GM13977 (cell line): ENCODE measurements at regions not wholly inside any gene's neighbourhood (a gene's known extent, or its start where the extent isn't known, plus 50 kb on each side); places are given as distances from the start of the nearest gene placed in this dataset.

Experiments
- DNase-seq: peaks from one replicate; pipeline ENCODE4 v3.0.0; 2012; ENCODE audit warnings: low spot score
- CTCF ChIP-seq: IDR thresholded peaks from 2 replicates; pipeline ENCODE4 v1.5.1; 2012; ENCODE audit warnings: mild to moderate bottlenecking, control low read depth; ENCODE audit not compliant: insufficient read depth; ENCODE audit errors: extremely low read depth, missing control alignments
- in situ Hi-C: fragments of 300-500 bp; cut with MboI; formaldehyde crosslinking; loops from one replicate; pipeline ENCODE4 v1.12.0; 2022; ENCODE audit warnings: low sequenced_read_pairs, low pct_unique_long_range_greater_than_20kb, mixed read lengths, inconsistent platforms; ENCODE audit not compliant: unreplicated experiment

DNA sequence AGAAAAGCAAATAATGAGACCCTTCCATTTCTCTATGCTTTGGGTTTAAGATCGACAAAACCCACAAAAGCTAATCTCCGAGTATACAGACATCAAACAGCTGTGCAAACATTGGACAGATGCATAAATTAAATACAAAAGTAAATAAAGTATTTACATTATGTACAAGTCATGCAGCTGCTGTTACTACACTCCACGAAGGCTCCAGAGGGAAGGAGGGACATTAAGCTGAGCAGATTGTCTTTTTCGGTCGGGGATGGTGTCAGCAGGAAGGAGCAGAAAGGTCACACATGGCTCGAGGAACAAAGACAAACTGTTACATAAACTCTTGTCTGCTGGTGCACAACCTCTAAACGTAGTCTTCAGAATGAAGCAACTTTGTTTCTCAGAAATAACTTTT is 88.8 kb upstream of the BARX2 start:
- no peak for DNase-seq
- TF ChIP-seq CTCF = no peak
- in situ Hi-C loops = no loop called here

GRCh38 chr11:129285402-129285786 is 90.3 kb upstream of the BARX2 start:
- no peak for TF ChIP-seq CTCF
- in situ Hi-C loops = no loop called here
- no peak for DNase-seq

- in situ Hi-C loops = no loop called here
- no peak for TF ChIP-seq CTCF
- DNase-seq = no peak
Measured at GRCh38 chr11:129283141-129283540, 91.0 kb upstream of the ARHGAP32 start.

DNA sequence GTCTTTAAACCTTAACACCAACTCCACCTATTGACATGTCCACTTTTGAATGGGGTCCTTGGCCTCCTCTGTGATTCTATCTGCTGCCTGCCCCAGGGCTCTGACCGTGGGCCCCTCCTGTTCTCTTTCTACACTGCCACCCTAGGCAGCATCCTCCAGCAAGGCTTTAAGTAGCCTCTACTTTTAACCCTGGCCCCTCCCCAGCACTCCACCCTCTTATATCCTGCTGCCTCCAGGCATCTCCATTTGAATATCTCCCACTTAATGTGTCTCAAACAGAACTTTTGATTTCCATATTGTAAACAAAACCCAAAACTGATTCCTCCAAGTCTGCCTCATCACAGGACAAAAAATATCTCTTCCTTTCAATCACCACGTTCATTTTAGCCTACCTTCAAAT is 90.5 kb upstream of the ARHGAP32 start:
- no peak for TF ChIP-seq CTCF
- no peak for DNase-seq
- in situ Hi-C loops = no loop called here

GRCh38 chr11:129281471-129282415 is 89.6 kb upstream of the ARHGAP32 start:
- in situ Hi-C loops = no loop called here
- TF ChIP-seq CTCF = no peak
- DNase-seq = no peak

DNA sequence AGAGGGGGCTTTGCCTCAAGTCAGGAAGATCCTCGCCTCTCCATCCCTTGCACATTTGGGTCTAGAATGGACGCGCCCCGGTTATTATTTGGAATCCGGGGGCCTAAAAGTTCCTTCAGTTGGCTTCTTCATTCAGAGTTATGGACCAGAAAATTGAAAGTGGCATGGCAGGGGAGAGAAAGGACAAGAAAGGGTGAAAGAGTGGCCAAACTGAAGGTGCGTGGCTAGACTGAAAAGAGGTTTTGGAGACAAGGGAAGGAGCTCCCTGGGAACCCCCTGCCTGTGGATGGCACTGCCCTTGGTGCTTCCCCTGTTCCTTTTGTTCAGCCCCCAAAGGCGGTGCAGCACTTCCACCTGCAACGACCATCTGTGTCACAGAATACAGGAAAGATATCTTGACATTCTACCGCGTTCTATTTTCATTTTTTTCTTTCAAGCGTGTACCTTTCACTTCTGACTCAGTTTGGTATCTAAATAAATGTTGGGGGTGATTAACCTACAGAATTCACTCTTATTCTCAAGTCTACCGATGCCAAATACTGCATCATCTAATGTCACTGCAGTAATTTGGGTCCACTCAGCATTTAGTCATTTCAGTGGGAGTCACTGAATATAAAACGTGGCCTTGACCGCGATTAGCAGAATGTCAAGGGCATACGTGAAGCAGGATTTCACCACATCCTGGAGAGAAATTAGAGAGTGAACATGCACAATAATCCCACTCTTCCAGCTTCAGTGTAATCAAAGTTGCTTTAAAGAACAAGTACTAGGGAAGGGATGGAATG is 88.1 kb upstream of the ARHGAP32 start:
- DNase-seq = no peak
- in situ Hi-C loops = no loop called here
- no peak for TF ChIP-seq CTCF
